HG02852 (cell line): ENCODE measurements at regions not wholly inside any gene's neighbourhood (a gene's known extent, or its start where the extent isn't known, plus 50 kb on each side); places are given as distances from the start of the nearest gene placed in this dataset.

ENCODE experiments used
- ATAC-seq: cut with Tn5 transposase; IDR thresholded peaks from one replicate; pipeline ENCODE4 v1.9.1; 2021; ENCODE audit warnings: mild to moderate bottlenecking, moderate library complexity; ENCODE audit not compliant: unreplicated experiment

DNA sequence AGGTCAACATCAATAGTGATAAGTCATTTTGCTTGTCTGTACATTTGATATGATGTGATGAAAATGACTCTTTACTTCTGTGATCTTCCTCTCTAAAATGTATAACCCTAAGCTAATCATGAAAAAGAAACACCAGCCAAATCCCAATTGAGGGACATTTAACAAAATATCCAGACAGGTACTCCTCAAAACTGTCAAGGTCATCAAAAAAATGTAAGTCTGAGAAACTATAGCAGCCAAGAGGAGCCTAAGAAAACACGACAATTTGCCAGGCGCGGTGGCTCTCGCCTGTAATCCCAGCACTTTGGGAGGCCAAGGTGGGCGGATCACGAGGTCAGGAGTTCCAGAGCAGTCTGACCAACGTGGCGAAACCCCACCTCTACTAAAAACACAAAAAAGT lies 708.5 kb upstream of the ID4 start:
- no peak for ATAC-seq

DNA sequence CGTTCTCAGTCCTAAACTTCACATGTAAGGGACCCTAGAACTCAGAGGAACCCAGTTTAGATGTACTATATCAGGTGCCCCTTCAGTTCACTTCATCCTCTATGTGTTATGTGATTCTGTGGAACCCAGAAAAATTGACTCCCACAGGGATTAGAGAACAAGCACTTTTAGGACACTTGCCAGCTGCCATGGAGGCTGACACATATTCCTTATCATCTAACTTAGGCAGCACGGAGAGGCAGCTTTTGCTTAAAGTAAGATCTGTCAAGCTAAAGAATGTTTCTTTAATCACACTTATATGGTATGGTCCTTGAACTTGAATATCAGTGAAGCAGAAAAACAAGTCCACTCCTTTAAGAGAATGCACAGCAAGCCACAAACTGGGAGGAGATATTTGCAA lies 701.5 kb upstream of the ID4 start:
- ATAC-seq = no peak

DNA sequence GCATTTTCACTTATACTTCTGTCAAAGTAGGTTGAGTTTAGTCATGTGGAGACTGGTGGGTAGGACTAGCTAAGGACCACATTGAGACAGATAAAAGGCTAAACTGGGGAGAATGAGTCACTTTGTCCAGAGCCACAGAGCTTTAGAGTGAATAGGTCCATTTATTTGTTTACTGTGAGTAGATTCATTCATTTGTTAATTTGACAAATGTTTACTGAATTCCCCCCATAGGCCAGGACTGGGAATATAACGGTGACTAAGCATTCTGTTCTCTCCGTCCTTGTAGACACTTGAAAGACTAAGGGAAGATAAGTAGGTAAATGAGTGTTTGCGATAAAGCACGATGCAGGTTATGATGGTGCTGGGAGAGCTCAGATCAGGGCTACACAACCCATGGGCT lies 699.7 kb upstream of the ID4 start:
- ATAC-seq = no peak

DNA sequence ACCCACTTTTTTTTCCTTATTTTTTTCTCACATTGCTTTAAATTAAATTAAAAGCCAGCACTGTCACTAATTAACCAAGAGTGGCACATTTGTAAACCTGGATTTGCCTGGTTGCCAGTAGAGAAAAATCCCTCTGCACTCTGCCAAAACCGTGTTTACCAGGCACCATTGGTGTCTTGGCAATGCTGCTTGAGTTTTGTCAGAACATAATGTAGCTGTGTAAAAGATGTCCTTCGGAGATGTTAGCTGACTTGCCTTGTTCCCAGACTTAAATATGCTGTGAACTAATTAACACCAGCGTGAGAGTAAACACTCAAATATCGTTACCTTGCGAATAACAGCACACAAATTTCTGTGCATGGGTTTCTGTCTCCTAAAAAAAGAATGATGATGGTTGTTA lies 694.9 kb upstream of the ID4 start:
- no peak for ATAC-seq

DNA sequence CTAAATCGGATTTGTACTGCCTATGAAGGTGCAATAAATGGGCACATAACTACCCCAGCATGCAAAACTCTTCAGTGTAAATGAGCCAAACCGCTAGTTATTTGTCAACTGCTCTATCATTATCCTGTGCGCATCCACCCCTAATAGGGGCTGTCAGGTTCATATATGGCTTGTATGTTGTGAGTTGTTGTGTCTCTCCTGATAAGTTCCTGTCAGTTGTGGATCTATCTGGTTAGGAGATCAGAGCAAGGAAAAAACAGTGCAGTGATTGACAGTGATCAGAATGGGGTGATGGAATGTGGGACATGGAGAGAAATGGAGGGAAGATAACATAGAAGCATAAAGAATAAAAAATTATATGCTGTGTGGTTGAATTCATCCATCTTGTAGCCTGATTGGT lies 686.9 kb upstream of the ID4 start:
- no peak for ATAC-seq

DNA sequence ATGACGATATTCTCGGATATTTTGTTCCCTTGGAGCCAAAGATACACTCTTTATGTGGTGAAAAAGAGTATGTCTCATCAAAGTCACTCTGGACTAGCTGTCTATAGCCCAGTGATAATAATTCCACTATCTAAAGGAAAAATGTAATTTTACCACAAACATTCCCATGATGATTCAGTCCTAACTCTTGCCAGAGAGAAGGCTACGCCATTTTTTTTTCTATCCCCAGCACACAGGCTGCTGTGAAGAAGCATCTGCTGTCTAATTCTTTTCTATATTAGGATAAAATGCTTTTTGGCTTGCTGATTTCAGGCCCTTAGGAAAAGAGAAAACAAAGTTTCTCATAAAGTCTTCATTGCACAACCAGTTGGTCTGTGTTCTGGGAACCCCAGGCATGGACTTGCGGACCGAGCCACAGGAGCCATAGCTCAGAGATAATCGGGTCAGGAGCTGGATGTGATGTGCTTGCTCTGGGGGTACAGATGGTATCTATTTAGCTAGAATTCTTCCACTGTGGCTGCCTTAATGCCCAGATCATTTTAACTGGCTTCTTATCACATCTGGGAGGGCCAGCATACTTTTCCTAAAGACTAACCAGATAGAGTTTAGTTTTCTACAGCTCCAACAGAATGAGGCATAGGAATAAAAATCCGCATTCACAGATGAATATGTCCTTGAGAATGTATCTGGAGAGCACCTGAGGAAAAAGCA lies 683.7 kb upstream of the ID4 start:
- no peak for ATAC-seq

DNA sequence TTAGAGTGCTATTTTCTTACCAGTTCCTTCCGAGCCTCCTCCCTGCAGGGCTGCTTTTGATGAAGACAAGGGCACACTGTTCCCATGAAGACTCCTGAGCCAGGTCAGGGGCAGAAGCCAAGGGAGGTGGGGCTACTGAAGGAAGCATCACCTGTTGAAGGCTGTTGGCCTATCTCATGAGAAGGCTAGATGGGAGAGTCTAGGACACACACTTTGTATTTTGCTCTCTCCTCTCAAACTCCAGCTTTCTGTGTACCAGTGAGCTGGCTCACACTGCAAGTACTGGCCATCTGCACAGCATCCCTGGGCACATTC lies 683.2 kb upstream of the ID4 start:
- ATAC-seq = no peak

DNA sequence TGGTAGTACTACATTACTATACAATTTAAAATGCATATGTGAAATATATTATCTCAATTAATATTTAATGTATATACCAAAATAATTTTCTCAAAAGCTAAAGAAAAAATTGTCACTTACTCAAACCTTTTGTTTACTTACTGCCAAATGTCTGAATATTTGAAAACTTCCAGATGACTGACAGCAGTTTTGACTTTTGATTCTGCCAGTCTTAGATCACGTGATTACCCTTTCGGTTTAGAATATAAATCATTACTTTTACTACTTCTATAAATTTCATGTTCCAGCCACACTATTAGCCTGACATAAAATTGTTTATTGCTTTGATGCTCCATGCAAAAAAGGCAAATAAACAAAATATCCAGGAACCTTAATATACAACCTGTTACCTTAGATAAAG lies 680.7 kb upstream of the ID4 start:
- ATAC-seq = no peak

DNA sequence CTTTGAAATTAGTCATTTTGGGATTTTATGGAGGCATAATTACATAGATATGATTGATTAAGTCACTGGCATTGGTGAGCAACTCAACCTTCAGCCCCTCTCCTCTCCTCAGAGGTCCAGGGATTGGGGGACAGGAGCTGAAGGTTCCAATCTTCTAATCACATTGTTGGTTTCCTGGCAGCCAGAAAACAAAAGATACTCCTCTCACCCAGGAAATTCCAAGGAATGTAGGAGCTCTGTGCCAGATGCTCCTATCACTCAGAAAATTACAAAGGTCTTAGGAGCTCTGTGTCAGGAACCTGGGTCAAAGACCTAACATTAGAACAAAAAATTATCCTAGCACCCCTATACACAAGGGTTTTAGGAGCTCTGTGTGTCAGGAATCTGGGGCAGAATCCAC lies 679.7 kb upstream of the ID4 start:
- ATAC-seq = no peak

DNA sequence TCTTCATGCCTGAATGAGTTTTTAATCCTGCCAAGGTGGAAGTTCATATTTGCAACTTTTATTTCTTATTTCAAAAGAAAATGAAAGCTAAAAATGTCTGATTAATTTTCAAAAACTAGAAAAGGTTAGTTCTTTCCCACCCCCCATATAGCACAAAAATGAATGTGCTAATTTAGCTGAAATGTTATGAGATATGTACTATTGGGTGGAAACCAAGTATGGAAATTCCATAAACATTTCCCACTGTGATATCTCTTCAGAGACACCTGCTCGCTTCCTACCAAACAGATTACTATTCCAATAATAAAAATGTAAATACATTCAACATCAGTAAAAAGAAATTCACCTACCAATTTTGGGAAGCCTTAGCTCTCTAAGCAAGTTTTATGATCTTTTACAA lies 678.6 kb upstream of the ID4 start:
- ATAC-seq = no peak

DNA sequence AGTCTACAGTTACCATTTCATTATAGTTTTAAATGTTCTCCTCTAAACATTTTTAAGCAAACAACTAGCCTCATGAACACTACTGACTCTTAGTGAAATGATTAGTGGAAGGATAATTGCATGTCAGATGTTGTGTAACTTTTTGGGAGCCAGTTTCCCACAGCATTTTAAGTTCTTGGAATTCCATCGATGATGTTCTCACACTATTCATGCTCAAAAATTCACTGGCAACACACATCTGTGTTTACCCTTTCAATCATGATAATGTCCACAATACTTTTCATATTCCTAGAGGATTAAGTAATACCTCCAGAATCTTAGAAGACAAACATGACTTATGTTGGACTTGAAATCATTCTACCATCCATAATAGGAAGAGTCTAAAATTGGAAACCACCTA lies 678.1 kb upstream of the ID4 start:
- no peak for ATAC-seq

DNA sequence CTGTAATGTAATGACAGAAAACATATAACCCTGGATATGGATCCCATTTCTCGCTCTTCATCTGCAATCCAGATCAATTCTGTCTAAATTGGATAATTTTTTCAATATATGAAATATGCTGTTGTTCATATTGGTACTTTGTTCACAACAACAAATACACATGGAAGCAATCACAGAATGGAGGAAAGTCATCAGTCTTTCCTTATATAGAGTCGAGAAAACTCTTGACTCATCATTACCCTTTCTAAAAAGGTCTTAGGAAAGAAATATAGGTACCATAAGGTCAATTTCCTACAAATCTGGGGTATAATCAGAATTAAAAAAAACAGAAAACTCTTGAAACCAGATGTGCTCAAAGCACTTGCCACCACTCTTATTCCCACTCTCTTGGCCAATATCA lies 677.6 kb upstream of the ID4 start:
- ATAC-seq = no peak

DNA sequence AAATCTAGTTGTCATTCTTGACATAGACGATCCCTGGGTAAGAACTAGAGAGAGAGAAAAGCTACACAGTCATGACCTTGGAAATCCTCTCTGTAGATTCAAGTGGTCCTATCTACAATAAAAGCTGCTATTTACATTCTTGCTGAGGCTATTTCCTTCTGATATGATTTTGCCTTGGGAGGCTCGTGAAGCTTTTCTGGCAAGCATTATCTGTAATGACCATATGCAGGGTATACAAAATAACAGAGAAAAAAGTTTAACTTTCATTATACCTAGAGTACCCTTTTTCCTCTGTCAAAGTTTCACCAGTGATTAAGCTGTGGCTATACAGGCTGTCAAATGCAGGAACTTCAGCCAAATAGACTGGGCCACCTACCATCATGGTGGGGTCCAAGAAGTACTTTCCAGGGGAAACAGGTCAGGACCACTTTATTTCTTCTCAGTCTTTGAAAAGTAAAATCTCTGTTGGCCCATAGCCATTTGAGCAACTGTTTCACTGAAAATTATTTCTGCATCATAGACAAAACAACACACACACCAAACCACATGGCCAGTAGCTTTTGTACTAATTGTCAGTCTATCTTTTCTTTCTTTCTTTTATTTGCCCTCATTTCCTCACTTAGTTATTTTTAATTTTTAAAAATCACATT lies 677.0 kb upstream of the ID4 start:
- ATAC-seq = no peak

DNA sequence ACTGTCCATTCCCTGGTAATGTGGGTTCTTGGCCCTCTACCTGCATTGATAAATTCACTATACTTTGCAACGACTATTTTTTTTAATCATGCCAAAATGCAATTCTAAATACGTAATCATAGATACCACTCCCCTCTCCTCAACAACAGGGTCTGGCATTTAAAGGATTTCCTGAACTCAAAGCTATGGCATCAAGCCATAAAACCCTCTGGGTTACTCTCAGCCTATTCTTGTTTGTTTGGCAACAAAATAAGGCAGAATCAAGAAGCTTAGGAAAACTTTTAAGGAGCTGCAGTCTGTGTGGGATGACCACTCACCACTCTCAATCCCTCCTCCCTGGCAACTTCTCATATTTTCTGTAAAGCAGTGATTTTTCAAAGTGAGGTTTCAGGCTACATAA lies 669.9 kb upstream of the ID4 start:
- no peak for ATAC-seq

DNA sequence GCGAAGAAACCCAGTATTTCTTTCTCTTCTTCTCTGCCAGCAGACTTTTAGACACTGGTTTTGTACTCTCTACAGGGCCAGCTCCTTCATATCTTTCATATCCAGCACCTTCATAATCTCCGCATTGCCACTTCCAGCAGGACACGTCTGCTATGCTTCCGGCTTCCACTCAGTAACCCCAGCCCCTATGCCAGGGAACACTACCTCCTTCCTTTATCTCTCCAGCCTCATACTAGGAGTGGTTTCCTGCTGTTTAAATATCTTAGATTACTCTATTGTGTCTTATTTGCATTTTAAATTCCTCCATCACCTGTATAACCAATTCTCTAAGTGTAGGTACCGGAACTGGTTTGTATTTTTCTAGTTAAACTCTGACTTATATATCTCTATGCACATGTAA lies 667.8 kb upstream of the ID4 start:
- no peak for ATAC-seq

DNA sequence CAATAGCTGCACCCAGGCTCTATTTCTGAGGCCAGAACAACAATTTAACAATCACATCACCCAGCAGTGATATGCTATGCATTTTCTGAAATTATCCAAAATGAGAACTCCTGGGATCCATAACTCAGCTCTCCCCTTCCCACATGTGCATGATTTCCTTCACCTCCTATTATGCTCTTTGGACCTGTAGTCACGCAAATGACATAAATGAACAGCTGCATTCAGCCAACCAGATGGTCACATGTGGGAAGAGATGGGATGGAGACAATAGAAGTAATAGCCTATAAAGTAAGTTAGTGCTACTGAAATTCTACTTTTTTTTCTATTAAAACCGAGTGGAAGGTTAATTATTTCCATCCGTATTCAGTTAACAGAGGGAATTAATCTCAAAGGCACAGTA lies 662.1 kb upstream of the ID4 start:
- no peak for ATAC-seq

DNA sequence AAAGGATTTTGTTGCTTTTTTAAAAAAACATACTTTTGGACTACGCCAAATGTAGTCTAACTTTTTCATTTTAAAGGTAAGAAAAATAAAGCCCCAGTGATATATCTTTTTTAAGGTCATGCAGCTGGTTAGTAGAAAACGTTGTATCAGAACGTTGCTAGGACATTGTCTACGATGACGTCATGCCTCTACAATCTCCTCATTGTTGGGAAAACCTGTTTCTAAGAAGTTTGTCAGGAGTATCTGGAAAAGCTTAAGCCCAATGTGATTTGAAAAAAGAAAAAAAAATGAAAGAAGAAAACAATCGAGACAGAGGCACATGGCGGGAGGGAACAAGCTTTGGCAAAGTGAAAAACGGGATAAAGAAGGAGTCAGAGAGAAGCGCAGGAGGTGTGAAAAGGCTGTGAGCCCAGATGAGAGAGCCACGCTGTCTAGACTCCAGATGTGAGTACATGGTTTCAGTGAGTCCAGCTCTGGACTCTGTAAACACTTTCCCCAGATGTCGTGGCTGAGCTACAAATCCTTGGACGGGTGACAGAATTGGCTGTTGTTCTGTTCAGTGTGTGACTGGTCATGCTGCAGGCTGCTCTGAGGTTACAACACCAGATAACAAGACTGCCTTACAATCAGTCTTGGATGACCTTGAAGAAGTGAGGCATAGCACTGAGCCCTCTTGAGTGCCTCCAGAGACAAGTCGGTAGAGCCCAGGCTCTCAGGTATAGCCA lies 656.7 kb upstream of the ID4 start:
- ATAC-seq = no peak

DNA sequence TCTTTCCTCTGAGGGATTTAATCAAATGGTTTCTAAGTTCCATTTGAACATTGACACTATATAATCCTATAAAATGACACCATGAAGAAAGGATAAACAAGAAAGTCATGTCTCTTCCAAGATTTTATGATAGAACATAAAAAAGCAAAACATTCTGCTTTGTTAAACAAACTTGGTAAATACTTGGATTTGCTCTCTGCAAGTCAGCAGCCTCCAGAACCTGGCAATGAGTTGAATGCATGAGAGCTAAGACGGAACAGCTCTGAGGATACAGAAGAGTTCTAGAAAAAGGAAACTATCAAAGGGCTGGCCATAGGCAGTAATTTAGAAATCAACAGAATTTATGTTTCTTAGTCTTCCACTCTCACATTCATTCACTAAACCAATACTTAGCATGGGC lies 656.0 kb upstream of the ID4 start:
- no peak for ATAC-seq

DNA sequence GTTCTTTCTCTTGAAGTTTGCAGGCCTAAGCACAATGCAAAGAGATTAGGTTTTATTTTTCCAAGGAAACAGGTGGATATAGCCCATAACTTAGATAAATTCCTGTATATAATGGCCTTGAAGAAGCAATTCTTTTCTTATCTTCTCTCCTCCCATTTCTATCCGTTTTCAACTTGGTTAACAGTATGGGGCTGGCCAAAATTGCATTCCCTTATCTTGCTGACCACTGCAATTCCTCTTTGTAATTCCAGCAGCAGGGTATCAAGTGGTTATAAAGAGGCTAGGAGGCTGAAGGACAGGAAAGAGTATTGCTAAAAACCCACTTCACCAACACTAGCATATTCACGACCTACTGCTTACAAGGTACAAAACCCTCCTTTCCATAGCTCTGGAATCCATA lies 643.5 kb upstream of the ID4 start:
- ATAC-seq = no peak

DNA sequence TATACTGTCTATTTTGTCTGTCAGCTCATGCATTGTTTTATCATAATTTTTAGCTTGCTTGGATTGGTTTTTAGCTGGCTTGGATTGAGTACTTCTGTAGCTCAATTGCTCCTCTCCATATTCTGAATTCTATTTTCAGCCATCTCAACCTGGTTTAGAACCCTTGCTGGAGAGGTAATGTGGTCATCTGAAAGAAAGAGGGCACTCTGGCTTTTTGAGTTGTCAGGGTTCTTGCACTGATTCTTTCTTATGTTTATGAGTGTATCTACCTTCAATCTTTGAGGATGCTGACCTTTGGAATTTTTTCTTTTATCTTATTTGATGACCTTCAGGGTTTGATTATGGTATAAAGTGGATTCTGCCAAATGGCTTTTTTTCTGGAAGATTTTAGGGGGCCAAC lies 632.7 kb upstream of the ID4 start:
- ATAC-seq = no peak

DNA sequence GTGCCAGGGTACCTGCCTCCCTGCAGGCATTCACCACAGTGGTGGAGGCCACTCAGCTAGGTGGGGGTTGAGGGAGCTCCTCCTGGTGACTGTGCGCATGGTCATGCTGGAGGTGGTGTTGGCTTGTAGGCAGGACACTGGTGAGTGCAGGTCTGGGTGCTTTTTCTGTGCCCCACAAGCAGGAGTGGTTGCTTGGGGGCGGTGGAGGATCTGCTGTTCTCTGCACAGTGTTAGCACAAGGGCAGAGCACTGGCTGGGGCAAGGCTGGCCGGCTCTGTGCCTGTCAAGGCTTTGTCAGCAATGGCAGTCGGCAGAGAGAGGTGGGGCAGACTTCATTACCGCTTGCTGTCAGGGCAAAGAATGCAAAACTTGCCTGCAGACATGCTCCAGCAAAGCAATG lies 632.1 kb upstream of the ID4 start:
- ATAC-seq = no peak

DNA sequence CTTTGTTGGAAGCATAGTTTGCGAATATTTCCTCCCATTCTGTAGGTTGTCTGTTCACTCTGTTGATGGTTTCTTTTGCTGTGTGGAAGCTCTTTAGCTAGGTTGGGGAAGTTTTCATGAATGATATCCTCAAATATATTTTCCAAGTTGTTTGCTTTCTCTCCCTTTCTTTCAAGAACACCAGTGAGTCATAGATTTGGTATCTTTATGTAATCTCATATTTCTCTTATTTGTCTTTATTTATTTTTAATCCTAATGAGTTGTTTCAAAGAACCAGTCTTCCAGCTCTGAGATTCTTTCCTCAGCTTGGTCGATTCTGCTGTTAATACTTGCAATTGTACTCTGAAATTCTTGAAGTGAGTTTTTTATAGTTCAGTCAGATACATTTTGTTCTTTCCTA lies 628.0 kb upstream of the ID4 start:
- no peak for ATAC-seq
